Heart left ventricle (tissue), 16 donors: ENCODE measurements at regions not wholly inside any gene's neighbourhood (a gene's known extent, or its start where the extent isn't known, plus 50 kb on each side); places are given as distances from the start of the nearest gene placed in this dataset.

Source experiments
- ATAC-seq, 4 donors: fragments of 200-7000 bp; cut with Tn5 transposase; one replicate each; pipeline ENCODE4 v1.9.1; 2020 to 2022; ENCODE audit warnings: moderate library complexity in 4 of 4, mild to moderate bottlenecking in 3 of 4, moderate number of reproducible peaks in 1 of 4
- DNase-seq, 5 donors: peaks; one replicate each; pipeline ENCODE4 v3.0.0-alpha.2; 2020
- H3K27ac ChIP-seq, 12 donors: fragments of 200-600 bp; sonication (generic) in 4 of 12; one replicate each; pipeline versions ENCODE4 v1.5.0 to v1.8.0; 2016 to 2022; ENCODE audit warnings: mild to moderate bottlenecking in 2 of 12
- H3K27me3 ChIP-seq, 9 donors: fragments of 200-600 bp; sonication (generic) in 2 of 9; one replicate each; pipeline versions ENCODE4 v1.5.1 to v1.8.0; 2016 to 2022; ENCODE audit warnings: mild to moderate bottlenecking in 3 of 9
- H3K36me3 ChIP-seq, 9 donors: fragments of 200-600 bp; sonication (generic) in 2 of 9; one replicate each; pipeline versions ENCODE4 v1.5.0 to v1.8.0; 2018 to 2022; ENCODE audit warnings: mild to moderate bottlenecking in 2 of 9
- H3K4me1 ChIP-seq, 12 donors: fragments of 200-600 bp; sonication (generic) in 4 of 12; one replicate each; pipeline versions ENCODE4 v1.5.0 to v1.8.0; 2016 to 2022; ENCODE audit warnings: mild to moderate bottlenecking in 3 of 12
- H3K4me3 ChIP-seq, 12 donors: fragments of 200-600 bp; sonication (generic) in 4 of 12; one replicate each; pipeline versions ENCODE4 v1.5.0 to v1.8.0; 2017 to 2022; ENCODE audit warnings: mild to moderate bottlenecking in 9 of 12, moderate library complexity in 4 of 12
- H3K9me3 ChIP-seq, 12 donors: fragments of 200-600 bp; sonication (generic) in 4 of 12; one replicate each; pipeline versions ENCODE4 v1.5.0 to v1.8.0; 2016 to 2022; ENCODE audit warnings: mild to moderate bottlenecking in 1 of 12
- POLR2A ChIP-seq, 2 donors: fragments of 450-650 bp; IDR thresholded peaks; one replicate each; pipeline ENCODE4 v1.6.1; 2017; ENCODE audit warnings: antibody characterized with exemption in 2 of 2, mild to moderate bottlenecking in 2 of 2, moderate library complexity in 2 of 2
- WGBS, 4 donors: extraction: QIAGEN DNeasy Blood & Tissue Kit in 2 of 4; methylation state at CpG; one replicate each; pipeline versions ENCODE4 v1.1.5 to v1.1.7; 2013 to 2018; 5-methylcytosine and 5-hydroxymethylcytosine counted together
- intact Hi-C, 10 donors: fragments of 100-400 bp; cut with DNase I; formaldehyde crosslinking; loops; one replicate each; pipeline versions ENCODE4 v1.11.1 to v1.14.2; 2022
- TF ChIP-seq, protein P1 (sequence below), 12 donors: fragments of 200-600 bp; sonication (generic) in 4 of 12; IDR thresholded peaks; one replicate each; pipeline versions ENCODE4 v1.5.0 to v1.8.0; 2018 to 2022; ENCODE audit warnings: antibody characterized with exemption in 12 of 12, mild to moderate bottlenecking in 5 of 12
- donor health status: ischemic (EF 13 %, LVEDD 7.1; RV severe dilation, severe dysfunction).
- donor health status: healthy with polysubstance abuse.
- donor health status: DM: no; HTN: yes; CAD: no.
- donor health status: DM: no; HTN: no; CAD: no.
- donor health status: ischemic (EF 25% LVEDD 6.9; RV normal size, moderate dysfunction).
- donor health status: ischemic (EF 25% LVEDD 5.7; RV mildly dilated, moderate dysfunction).
- donor health status: healthy.
- donor health status: DM: yes; HTN: yes; CAD: no.
- donor health status: ischemic (EF 35%, LVEDD 5.7; RV mildly dilated, moderate dysfunction).
- donor health status: nonischemic (EF 11% LVEDD 7.7; RV severe dilation, severe dysfunction).
- donor health status: DM: yes; HTN: yes; CAD: no.
- donor health status: PGD.
- donor health status: ischemic (EF 29% LVEDD 5.4; RV normal size, mild dysfunction).
- donor health status: nonischemic (EF 23%, LVEDD 6.1; RV moderate dilation, normal function).

DNA sequence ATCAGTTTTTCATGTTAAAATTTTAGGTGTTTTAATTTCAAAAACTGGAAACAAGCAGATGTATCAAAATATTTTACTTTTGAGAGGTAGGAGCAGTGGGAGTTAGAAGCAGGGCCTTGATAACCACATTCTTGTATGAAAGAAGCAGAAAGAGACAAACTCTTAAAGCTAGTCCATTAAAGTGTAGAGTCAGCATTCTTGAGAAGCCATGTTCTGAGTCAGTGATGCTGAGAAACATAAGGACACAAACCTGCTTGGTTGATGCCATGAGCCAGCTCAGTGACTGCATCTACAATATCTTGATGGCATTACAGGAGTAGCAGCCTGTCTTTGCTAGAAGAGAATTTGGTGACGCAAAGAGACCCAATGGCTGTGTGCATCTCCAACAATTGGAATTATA lies 826.1 kb upstream of the CTNND2 start:
- DNase-seq (no peak), ATAC-seq (no peak)
- no peak overlapping the region for H3K4me3 ChIP-seq
- no peaks in the 10 kb centered on the region for H3K4me1 ChIP-seq
- 85 to 94% (median 93%) methylated on average over 1 of the region's 1 CpG for WGBS, 4 donors
- intact Hi-C loops = no loop called here
- H3K27me3 ChIP-seq = no peaks in the 10 kb centered on the region
- H3K27ac ChIP-seq = no peak overlapping the region
- TF ChIP-seq, protein P1, sequence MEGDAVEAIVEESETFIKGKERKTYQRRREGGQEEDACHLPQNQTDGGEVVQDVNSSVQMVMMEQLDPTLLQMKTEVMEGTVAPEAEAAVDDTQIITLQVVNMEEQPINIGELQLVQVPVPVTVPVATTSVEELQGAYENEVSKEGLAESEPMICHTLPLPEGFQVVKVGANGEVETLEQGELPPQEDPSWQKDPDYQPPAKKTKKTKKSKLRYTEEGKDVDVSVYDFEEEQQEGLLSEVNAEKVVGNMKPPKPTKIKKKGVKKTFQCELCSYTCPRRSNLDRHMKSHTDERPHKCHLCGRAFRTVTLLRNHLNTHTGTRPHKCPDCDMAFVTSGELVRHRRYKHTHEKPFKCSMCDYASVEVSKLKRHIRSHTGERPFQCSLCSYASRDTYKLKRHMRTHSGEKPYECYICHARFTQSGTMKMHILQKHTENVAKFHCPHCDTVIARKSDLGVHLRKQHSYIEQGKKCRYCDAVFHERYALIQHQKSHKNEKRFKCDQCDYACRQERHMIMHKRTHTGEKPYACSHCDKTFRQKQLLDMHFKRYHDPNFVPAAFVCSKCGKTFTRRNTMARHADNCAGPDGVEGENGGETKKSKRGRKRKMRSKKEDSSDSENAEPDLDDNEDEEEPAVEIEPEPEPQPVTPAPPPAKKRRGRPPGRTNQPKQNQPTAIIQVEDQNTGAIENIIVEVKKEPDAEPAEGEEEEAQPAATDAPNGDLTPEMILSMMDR (IDR thresholded peaks at IDR 0.05) = no peak
- TF ChIP-seq POLR2A (IDR thresholded peaks at IDR 0.05) = no peak
- no peaks in the 10 kb centered on the region for H3K36me3 ChIP-seq
- H3K9me3 ChIP-seq = peaks cover 0 to 31% (median 5%) of the 10 kb centered on the region in 12 donors

DNA sequence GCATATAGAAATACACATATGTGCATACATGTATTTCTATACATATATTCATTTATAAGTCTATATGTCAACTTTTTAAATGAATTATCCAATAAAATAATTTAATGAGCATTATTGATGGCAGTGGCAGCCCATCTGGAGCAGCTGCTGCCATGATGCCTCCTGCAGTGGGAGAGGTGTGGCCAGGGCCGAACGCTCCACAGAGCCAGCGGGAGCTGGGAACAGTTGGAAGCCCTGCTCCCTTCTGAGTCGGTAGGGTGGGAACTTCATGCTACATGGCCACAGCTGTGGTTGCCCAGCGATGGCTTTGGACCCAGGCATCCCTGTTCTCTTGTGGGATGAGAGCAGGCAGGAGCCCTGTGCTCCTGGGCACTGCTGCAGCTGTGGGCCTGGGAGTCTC lies 812.4 kb upstream of the CTNND2 start:
- no peak overlapping the region for H3K4me3 ChIP-seq
- intact Hi-C loops = no loop called here
- H3K27me3 ChIP-seq = no peaks in the 10 kb centered on the region
- no peak overlapping the region for H3K27ac ChIP-seq
- no peaks in the 10 kb centered on the region for H3K36me3 ChIP-seq
- DNase-seq = no peak
- H3K4me1 ChIP-seq = no peaks in the 10 kb centered on the region
- no peak for TF ChIP-seq POLR2A (IDR thresholded peaks at IDR 0.05)
- TF ChIP-seq, protein P1 (IDR thresholded peaks at IDR 0.05) = no peak
- WGBS, 4 donors = 85 to 94% (median 90%) methylated on average over 5 of the region's 5 CpGs
- no peak for ATAC-seq
- H3K9me3 ChIP-seq = peaks cover 0 to 8% (median 0%) of the 10 kb centered on the region in 12 donors

DNA sequence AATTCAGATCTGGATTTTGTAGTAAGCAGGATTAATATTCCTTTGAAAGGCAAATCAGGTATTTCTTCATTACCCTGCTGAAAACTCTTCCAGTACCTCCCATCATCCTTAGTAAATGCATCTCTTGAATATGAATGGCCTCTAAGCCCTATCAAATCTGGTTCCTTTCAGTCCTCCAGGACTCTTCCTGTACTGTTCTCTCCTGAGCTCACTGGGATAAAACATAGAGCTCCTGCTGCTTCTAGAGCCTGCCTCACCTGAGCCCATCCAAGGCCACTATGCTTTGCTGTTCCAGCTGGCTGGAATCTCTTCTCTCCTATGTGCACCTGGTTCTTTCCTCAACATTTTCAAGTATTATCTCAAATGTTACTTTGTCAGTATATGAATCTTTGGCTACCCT lies 803.3 kb upstream of the CTNND2 start:
- no peak for DNase-seq
- ATAC-seq = no peak
- Histone ChIP-seq H3K4me1 (no peaks in the 10 kb centered on the region), H3K36me3 (no peaks in the 10 kb centered on the region), H3K4me3 (no peak overlapping the region), H3K27ac (no peak overlapping the region), H3K27me3 (no peaks in the 10 kb centered on the region), H3K9me3 (no peaks in the 10 kb centered on the region)
- intact Hi-C loops = no loop called here
- no peak for TF ChIP-seq POLR2A (IDR thresholded peaks at IDR 0.05)
- TF ChIP-seq, protein P1 (IDR thresholded peaks at IDR 0.05) = no peak

DNA sequence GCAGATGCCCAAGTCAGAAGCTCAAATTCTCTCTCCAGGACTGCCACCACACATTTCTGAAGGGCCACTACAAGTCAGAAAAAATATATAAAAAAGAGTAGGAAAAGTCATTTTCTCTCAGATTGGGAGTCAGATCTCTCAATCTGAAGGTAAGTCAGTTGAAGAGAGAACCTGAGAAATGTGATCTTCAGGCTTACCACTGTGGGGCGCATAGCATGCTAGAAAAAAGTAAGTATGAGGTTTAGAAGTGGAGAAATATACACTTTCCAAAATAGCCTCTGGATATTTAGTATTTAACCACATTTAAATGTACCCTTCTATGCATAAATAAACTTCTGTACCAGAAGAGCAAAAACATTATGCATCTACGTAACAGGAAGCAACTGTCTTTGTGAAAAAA lies 800.7 kb upstream of the CTNND2 start:
- no peak for TF ChIP-seq POLR2A (IDR thresholded peaks at IDR 0.05)
- TF ChIP-seq, protein P1 (IDR thresholded peaks at IDR 0.05) = no peak
- intact Hi-C loops = no loop called here
- H3K4me1 ChIP-seq = no peaks in the 10 kb centered on the region
- no peak overlapping the region for H3K27ac ChIP-seq
- 55 to 71% (median 64%) methylated on average over 2 of the region's 2 CpGs for WGBS, 4 donors
- H3K27me3 ChIP-seq = no peaks in the 10 kb centered on the region
- H3K4me3 ChIP-seq = no peak overlapping the region
- ATAC-seq (no peak), DNase-seq (no peak)
- no peaks in the 10 kb centered on the region for H3K36me3 ChIP-seq
- no peaks in the 10 kb centered on the region for H3K9me3 ChIP-seq
